Nephron progenitor cell (in vitro differentiated cells): ENCODE measurements at regions not wholly inside any gene's neighbourhood (a gene's known extent, or its start where the extent isn't known, plus 50 kb on each side); places are given as distances from the start of the nearest gene placed in this dataset.

Experiments
- DNase-seq: peaks from one replicate; pipeline ENCODE4 v3.0.0; 2021
- H3K27ac Mint-ChIP-seq: 2 replicates; pipeline ENCODE4 v1.8.0; 2021; ENCODE audit warnings: mild to moderate bottlenecking, moderate library complexity, mixed read lengths
- H3K27me3 Mint-ChIP-seq: 2 replicates; pipeline ENCODE4 v1.8.0; 2021; ENCODE audit warnings: mild to moderate bottlenecking, low read depth, mixed read lengths; ENCODE audit not compliant: poor library complexity
- H3K36me3 Mint-ChIP-seq: 2 replicates; pipeline ENCODE4 v1.8.0; 2021; ENCODE audit warnings: low read depth, mixed read lengths
- H3K4me1 Mint-ChIP-seq: 2 replicates; pipeline ENCODE4 v1.8.0; 2021; ENCODE audit warnings: mixed read lengths
- H3K4me3 Mint-ChIP-seq: 2 replicates; pipeline ENCODE4 v1.8.0; 2021; ENCODE audit warnings: mild to moderate bottlenecking, moderate library complexity, mixed read lengths
- H3K9me3 Mint-ChIP-seq: 2 replicates; pipeline ENCODE4 v1.8.0; 2021; ENCODE audit warnings: mild to moderate bottlenecking, moderate library complexity, mixed read lengths
- TF ChIP-seq, protein P1 (sequence below): fragments of 200-600 bp; sonication (generic); IDR thresholded peaks from 2 replicates; pipeline ENCODE4 v1.5.0; 2021; ENCODE audit warnings: antibody characterized with exemption

DNA sequence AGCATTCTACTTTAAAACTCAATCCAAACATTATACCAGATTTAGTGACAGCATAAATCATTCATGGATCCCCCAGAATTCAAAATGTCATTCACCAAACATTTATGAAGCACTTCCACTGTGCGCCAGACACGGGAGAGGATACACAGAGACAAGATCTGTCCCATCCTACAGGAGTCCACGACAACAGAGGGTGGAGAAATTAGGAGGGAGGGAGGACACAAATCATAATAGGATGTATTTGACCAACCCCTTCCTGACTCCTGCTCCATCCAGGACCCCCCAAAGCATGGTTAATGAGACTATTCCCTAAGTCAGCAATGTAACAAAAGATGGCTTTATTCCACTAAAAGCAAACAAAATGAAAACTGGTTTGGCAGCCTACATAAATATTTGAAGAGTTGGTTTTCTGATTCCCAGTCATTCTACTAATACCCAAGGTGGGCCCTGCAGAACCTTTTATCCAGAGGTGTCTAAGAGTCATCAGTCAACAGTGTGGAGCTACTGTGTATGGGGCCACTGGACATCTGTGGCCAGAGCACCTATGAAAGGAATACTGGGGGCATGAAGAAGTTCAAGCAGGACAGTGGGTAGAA is 62.8 kb upstream of the DOCK9 start:
- Mint-ChIP-seq H3K27ac (no peak overlapping the region), H3K9me3 (peaks cover 5% of the 10 kb centered on the region), H3K27me3 (no peaks in the 10 kb centered on the region), H3K36me3 (no peaks in the 10 kb centered on the region), H3K4me3 (no peak overlapping the region), H3K4me1 (peaks cover 16% of the 10 kb centered on the region)
- TF ChIP-seq, protein P1, sequence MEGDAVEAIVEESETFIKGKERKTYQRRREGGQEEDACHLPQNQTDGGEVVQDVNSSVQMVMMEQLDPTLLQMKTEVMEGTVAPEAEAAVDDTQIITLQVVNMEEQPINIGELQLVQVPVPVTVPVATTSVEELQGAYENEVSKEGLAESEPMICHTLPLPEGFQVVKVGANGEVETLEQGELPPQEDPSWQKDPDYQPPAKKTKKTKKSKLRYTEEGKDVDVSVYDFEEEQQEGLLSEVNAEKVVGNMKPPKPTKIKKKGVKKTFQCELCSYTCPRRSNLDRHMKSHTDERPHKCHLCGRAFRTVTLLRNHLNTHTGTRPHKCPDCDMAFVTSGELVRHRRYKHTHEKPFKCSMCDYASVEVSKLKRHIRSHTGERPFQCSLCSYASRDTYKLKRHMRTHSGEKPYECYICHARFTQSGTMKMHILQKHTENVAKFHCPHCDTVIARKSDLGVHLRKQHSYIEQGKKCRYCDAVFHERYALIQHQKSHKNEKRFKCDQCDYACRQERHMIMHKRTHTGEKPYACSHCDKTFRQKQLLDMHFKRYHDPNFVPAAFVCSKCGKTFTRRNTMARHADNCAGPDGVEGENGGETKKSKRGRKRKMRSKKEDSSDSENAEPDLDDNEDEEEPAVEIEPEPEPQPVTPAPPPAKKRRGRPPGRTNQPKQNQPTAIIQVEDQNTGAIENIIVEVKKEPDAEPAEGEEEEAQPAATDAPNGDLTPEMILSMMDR = no peak
- DNase-seq = no peak

DNA sequence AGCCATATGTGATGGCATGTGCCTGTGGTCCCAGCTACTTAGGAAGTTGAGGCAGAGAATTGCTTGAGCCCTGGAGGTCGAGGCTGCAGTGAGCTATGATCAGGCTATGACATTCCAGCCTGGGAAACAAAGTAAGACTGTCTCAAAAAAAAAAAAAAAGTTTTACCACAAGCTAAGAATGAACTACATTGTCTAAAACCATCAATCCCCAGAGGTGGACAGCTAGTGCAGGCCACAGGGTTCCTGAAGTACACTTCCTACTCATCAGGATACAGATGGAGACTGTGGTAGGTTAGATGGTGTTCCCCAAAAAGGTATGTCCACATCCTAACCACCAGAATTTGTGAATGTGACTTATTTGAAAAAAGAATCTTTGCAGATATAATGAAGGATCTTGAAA is 63.5 kb upstream of the DOCK9 start:
- Mint-ChIP-seq H3K36me3 (no peaks in the 10 kb centered on the region), H3K27me3 (no peaks in the 10 kb centered on the region), H3K4me1 (peaks cover 20% of the 10 kb centered on the region), H3K27ac (no peak overlapping the region), H3K9me3 (no peaks in the 10 kb centered on the region), H3K4me3 (no peak overlapping the region)
- DNase-seq = no peak
- TF ChIP-seq, protein P1 = no peak

DNA sequence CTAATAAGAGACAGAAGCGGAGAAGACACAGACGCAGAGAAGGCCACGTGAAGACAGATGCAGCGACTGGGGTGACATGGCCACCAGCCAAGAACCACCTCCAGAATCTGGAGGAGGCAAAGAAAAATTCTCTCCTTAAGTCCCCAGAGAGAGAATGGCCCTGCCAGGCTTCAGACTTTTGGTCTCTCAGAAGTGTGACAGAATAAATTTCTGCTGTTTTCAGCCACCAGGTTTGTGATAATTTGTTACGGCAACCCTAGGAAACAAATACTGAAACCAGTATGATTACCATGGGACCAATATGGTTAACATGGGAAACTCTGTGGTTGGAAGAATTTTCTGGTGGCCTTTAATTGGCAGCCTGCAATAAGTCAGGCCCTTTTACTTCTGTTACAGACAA is 63.9 kb upstream of the DOCK9 start:
- Mint-ChIP-seq H3K27me3 (no peaks in the 10 kb centered on the region), H3K36me3 (no peaks in the 10 kb centered on the region), H3K4me3 (no peak overlapping the region), H3K4me1 (peaks cover 23% of the 10 kb centered on the region), H3K9me3 (no peaks in the 10 kb centered on the region), H3K27ac (no peak overlapping the region)
- no peak for DNase-seq
- TF ChIP-seq, protein P1 = no peak

GRCh38 chr13:99042521-99043250 is 64.8 kb upstream of the DOCK9 start:
- no peak for DNase-seq
- Mint-ChIP-seq H3K4me3 (no peak overlapping the region), H3K4me1 (peaks cover 23% of the 10 kb centered on the region), H3K9me3 (no peaks in the 10 kb centered on the region), H3K36me3 (no peaks in the 10 kb centered on the region), H3K27me3 (peaks cover 3% of the 10 kb centered on the region), H3K27ac (no peak overlapping the region)
- TF ChIP-seq, protein P1 = no peak

DNA sequence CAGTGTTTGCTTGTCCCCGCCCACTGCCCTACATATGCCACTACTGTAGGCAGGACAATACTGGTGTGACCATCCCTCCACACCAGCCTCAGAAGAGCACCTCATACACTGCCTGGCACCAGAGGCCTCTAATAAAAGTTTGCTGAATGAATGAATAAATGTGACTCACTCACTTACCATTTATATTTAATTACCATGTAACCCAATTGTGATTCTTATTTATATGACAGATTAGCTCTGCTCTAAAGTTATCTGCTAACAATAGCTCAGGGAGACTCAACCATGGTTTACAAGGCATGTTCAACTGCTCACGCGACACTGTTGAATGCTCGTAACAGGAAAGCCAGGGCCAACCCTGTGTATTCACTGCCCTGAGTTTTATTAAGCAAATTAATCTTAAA is 66.0 kb upstream of the DOCK9 start:
- Mint-ChIP-seq H3K9me3 (no peaks in the 10 kb centered on the region), H3K27me3 (peaks cover 3% of the 10 kb centered on the region), H3K36me3 (no peaks in the 10 kb centered on the region), H3K4me1 (peaks cover 23% of the 10 kb centered on the region), H3K27ac (no peak overlapping the region), H3K4me3 (no peak overlapping the region)
- TF ChIP-seq, protein P1 = no peak
- no peak for DNase-seq

DNA sequence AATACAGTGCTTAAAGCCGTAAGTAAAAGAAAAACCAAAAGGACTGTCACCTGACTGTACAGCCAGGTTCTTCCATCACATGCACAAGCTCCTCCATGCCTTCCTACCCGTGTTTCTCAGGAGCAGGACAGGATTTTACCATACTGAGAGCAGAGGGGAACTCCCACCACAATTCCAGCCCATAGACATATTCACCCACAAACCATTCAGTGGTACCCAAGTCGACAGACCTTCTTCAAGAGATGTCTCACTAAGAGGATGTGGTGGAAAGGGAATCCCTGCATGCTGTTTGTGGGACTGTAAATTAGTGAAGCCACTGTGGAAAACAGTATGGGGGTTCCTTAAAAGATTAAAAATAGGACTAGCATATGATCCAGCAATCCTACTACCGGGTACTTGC is 66.9 kb upstream of the DOCK9 start:
- DNase-seq = no peak
- H3K4me1 Mint-ChIP-seq = peaks cover 23% of the 10 kb centered on the region
- no peak overlapping the region for H3K27ac Mint-ChIP-seq
- H3K4me3 Mint-ChIP-seq = no peak overlapping the region
- H3K9me3 Mint-ChIP-seq = no peaks in the 10 kb centered on the region
- H3K27me3 Mint-ChIP-seq = peaks cover 3% of the 10 kb centered on the region
- H3K36me3 Mint-ChIP-seq = no peaks in the 10 kb centered on the region
- TF ChIP-seq, protein P1 = no peak
